ENCODE measurements at regions not wholly inside any gene's neighbourhood (a gene's known extent, or its start where the extent isn't known, plus 50 kb on each side); places are given as distances from the start of the nearest gene placed in this dataset.

- Mint-ChIP-seq H3K27ac (no peak overlapping the region), H3K36me3 (ENCODE audit: low read depth) (peaks cover 5% of the 10 kb centered on the region), H3K4me3 (no peak overlapping the region), H3K9me3 (peaks cover 19% of the 10 kb centered on the region), H3K27me3 (no peaks in the 10 kb centered on the region), H3K4me1 (peaks cover 2% of the 10 kb centered on the region)
- POLR2A ChIA-PET, result no interaction called here
- no peak for DNase-seq
- CTCF ChIA-PET, result interaction anchor here (0.7 kb wide), 1 partner anchor 7 kb away, joined by 3 read pairs; no protein-coding TSS in a partner anchor
Observed at GRCh38 chr2:147348931-147349555, 495.8 kb upstream of the ACVR2A start.

- ChIA-PET POLR2A (no interaction called here), CTCF (no interaction called here)
- Mint-ChIP-seq H3K4me3 (no peak overlapping the region), H3K36me3 (ENCODE audit: low read depth) (peaks cover 14% of the 10 kb centered on the region), H3K9me3 (peaks cover 17% of the 10 kb centered on the region), H3K27me3 (no peaks in the 10 kb centered on the region), H3K27ac (no peak overlapping the region), H3K4me1 (peaks cover 2% of the 10 kb centered on the region)
- no peak for DNase-seq
Observed at GRCh38 chr2:147346142-147346541, 498.7 kb upstream of the ACVR2A start.

- Mint-ChIP-seq H3K4me1 (peaks cover 2% of the 10 kb centered on the region), H3K4me3 (no peak overlapping the region), H3K9me3 (peaks cover 17% of the 10 kb centered on the region), H3K36me3 (ENCODE audit: low read depth) (peaks cover 14% of the 10 kb centered on the region), H3K27me3 (no peaks in the 10 kb centered on the region), H3K27ac (no peak overlapping the region)
- CTCF ChIA-PET, result no interaction called here
- no peak for DNase-seq
- POLR2A ChIA-PET, result no interaction called here
Observed at GRCh38 chr2:147345246-147345645, 499.6 kb upstream of the ACVR2A start.

GRCh38 chr2:147342329-147342728 lies 502.5 kb upstream of the ACVR2A start:
- H3K4me1 Mint-ChIP-seq, result no peaks in the 10 kb centered on the region
- peaks cover 17% of the 10 kb centered on the region for H3K9me3 Mint-ChIP-seq
- DNase-seq, result no peak
- peaks cover 14% of the 10 kb centered on the region for H3K36me3 Mint-ChIP-seq (ENCODE audit: low read depth)
- no peak overlapping the region for H3K4me3 Mint-ChIP-seq
- H3K27me3 Mint-ChIP-seq, result no peaks in the 10 kb centered on the region
- ChIA-PET POLR2A (no interaction called here), CTCF (interaction anchor here (1.4 kb wide), 1 partner anchor 9 kb away, joined by 5 read pairs; no protein-coding TSS in a partner anchor)
- H3K27ac Mint-ChIP-seq, result no peak overlapping the region

- peak; percentile 59 for DNase-seq
- POLR2A ChIA-PET, result interaction anchor here (0.7 to 1.3 kb wide), 4 partner anchors 34 to 43 kb away, joined by 3 to 4 read pairs (median 3); no protein-coding TSS in a partner anchor
- H3K27ac Mint-ChIP-seq, result peak overlapping the region; percentile 47
- H3K9me3 Mint-ChIP-seq, result peaks cover 2% of the 10 kb centered on the region
- CTCF ChIA-PET, result interaction anchor here (0.7 to 4.8 kb wide), 19 partner anchors 13 to 579 kb away, joined by 3 to 35 read pairs (median 3); no protein-coding TSS in a partner anchor
- H3K4me3 Mint-ChIP-seq, result no peak overlapping the region
- H3K4me1 Mint-ChIP-seq, result peaks cover 38% of the 10 kb centered on the region
- peaks cover 7% of the 10 kb centered on the region for H3K36me3 Mint-ChIP-seq (ENCODE audit: low read depth)
- no peaks in the 10 kb centered on the region for H3K27me3 Mint-ChIP-seq
Observed at GRCh38 chr2:147331790-147332419, 512.9 kb upstream of the ACVR2A start.

- Mint-ChIP-seq H3K36me3 (ENCODE audit: low read depth) (peaks cover 12% of the 10 kb centered on the region), H3K4me3 (no peak overlapping the region), H3K27me3 (no peaks in the 10 kb centered on the region), H3K27ac (no peak overlapping the region), H3K4me1 (peaks cover 46% of the 10 kb centered on the region), H3K9me3 (peaks cover 6% of the 10 kb centered on the region)
- POLR2A ChIA-PET, result interaction anchor here (0.7 to 1.2 kb wide), 3 partner anchors 33 to 42 kb away, joined by 3 to 4 read pairs (median 3); no protein-coding TSS in a partner anchor
- DNase-seq, result no peak
- CTCF ChIA-PET, result interaction anchor here (0.7 to 4.8 kb wide), 9 partner anchors 33 to 404 kb away, joined by 3 to 35 read pairs (median 4); no protein-coding TSS in a partner anchor
Observed at GRCh38 chr2:147330925-147331324, 513.9 kb upstream of the ACVR2A start.

- H3K4me1 Mint-ChIP-seq, result peaks cover 43% of the 10 kb centered on the region
- CTCF ChIA-PET, result interaction anchor here (1.6 kb wide), 1 partner anchor 29 kb away, joined by 3 read pairs; no protein-coding TSS in a partner anchor
- DNase-seq, result peak; percentile 39
Observed at GRCh38 chr2:147327613-147328012, 517.2 kb upstream of the ACVR2A start.

GRCh38 chr2:147325990-147326389 lies 518.8 kb upstream of the ACVR2A start:
- ChIA-PET CTCF (no interaction called here), POLR2A (interaction anchor here (1.0 to 3.1 kb wide), 2 partner anchors 28 to 37 kb away, joined by 3 to 16 read pairs; no protein-coding TSS in a partner anchor)
- Mint-ChIP-seq H3K4me1 (peaks cover 28% of the 10 kb centered on the region), H3K4me3 (no peak overlapping the region), H3K27ac (no peak overlapping the region), H3K36me3 (ENCODE audit: low read depth) (peaks cover 38% of the 10 kb centered on the region), H3K27me3 (no peaks in the 10 kb centered on the region), H3K9me3 (peaks cover 32% of the 10 kb centered on the region)
- no peak for DNase-seq

More at GRCh38 chr2:147327613-147328012, 517.2 kb upstream of the ACVR2A start:
- Mint-ChIP-seq H3K36me3 (ENCODE audit: low read depth) (peaks cover 24% of the 10 kb centered on the region), H3K4me3 (no peak overlapping the region), H3K27ac (peak overlapping the region; percentile 76), H3K27me3 (no peaks in the 10 kb centered on the region), H3K9me3 (peaks cover 20% of the 10 kb centered on the region)
- POLR2A ChIA-PET, result interaction anchor here (0.8 to 3.1 kb wide), 3 partner anchors 29 to 164 kb away, joined by 3 to 16 read pairs (median 3); no protein-coding TSS in a partner anchor

GRCh38 chr2:147320146-147320545 lies 524.7 kb upstream of the ACVR2A start:
- peaks cover 63% of the 10 kb centered on the region for H3K36me3 Mint-ChIP-seq (ENCODE audit: low read depth)
- H3K4me3 Mint-ChIP-seq, result no peak overlapping the region
- DNase-seq, result no peak
- ChIA-PET POLR2A (no interaction called here), CTCF (no interaction called here)
- H3K27ac Mint-ChIP-seq, result no peak overlapping the region
- no peaks in the 10 kb centered on the region for H3K27me3 Mint-ChIP-seq
- peaks cover 72% of the 10 kb centered on the region for H3K9me3 Mint-ChIP-seq
- no peaks in the 10 kb centered on the region for H3K4me1 Mint-ChIP-seq

GRCh38 chr2:147311058-147311430 lies 533.8 kb upstream of the ACVR2A start:
- CTCF ChIA-PET, result no interaction called here
- DNase-seq, result no peak
- no peaks in the 10 kb centered on the region for H3K27me3 Mint-ChIP-seq
- H3K4me3 Mint-ChIP-seq, result no peak overlapping the region
- peaks cover 11% of the 10 kb centered on the region for H3K9me3 Mint-ChIP-seq
- POLR2A ChIA-PET, result interaction anchor here (1.6 kb wide), 1 partner anchor 13 kb away, joined by 4 read pairs; no protein-coding TSS in a partner anchor
- peaks cover 4% of the 10 kb centered on the region for H3K4me1 Mint-ChIP-seq
- H3K36me3 Mint-ChIP-seq (ENCODE audit: low read depth), result peaks cover 16% of the 10 kb centered on the region
- no peak overlapping the region for H3K27ac Mint-ChIP-seq

GRCh38 chr2:147310335-147311057 lies 534.3 kb upstream of the ACVR2A start:
- Mint-ChIP-seq H3K27me3 (no peaks in the 10 kb centered on the region), H3K27ac (no peak overlapping the region), H3K4me1 (peaks cover 4% of the 10 kb centered on the region), H3K4me3 (no peak overlapping the region), H3K9me3 (peaks cover 10% of the 10 kb centered on the region), H3K36me3 (ENCODE audit: low read depth) (peaks cover 16% of the 10 kb centered on the region)
- ChIA-PET POLR2A (no interaction called here), CTCF (no interaction called here)
- no peak for DNase-seq

GRCh38 chr2:147297820-147298219 lies 547.0 kb upstream of the ACVR2A start:
- H3K27ac Mint-ChIP-seq, result peak overlapping the region; percentile 93
- DNase-seq, result peak; percentile 65
- no peaks in the 10 kb centered on the region for H3K27me3 Mint-ChIP-seq
- H3K4me3 Mint-ChIP-seq, result no peak overlapping the region
- POLR2A ChIA-PET, result interaction anchor here (0.7 to 3.5 kb wide), 10 partner anchors 9 to 547 kb away, joined by 3 to 25 read pairs (median 4); partner anchors contain the start of gene ACVR2A
- H3K9me3 Mint-ChIP-seq, result peaks cover 34% of the 10 kb centered on the region
- CTCF ChIA-PET, result interaction anchor here (1.0 to 3.9 kb wide), 6 partner anchors 9 to 614 kb away, joined by 3 to 26 read pairs (median 4); no protein-coding TSS in a partner anchor
- H3K4me1 Mint-ChIP-seq, result peaks cover 76% of the 10 kb centered on the region
- H3K36me3 Mint-ChIP-seq (ENCODE audit: low read depth), result peaks cover 62% of the 10 kb centered on the region
